ENCODE measurements at regions not wholly inside any gene's neighbourhood (a gene's known extent, or its start where the extent isn't known, plus 50 kb on each side); places are given as distances from the start of the nearest gene placed in this dataset.
"Not testable (repeated sequence)": the region's sequence is repeated elsewhere in the genome, so short reads cannot be mapped to it uniquely, and the experiment has no call there.

DNA sequence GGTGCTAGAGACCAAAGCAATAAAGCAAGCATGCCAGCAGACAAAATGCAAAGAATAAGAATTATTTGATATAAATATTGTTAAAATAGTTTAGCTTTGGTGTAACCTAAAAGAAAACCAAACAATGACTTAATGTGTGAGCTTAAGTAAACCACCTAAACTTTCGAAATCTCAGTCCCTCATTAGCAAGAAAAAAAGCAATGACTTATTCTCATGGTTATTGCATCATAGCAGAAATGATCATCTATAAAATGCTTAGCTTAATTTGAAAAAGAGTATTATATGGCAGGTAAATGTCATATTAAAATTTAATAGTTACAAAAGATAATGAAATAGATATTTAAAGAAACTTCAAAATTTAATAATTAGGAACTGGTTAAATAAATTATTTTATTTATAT, 1395.7 kb upstream of the EYS start (continued):
- TF ChIP-seq E2F5 (CRISPR knock-in tag; IDR thresholded peaks at IDR 0.05) = no peak
- TF ChIP-seq IRF1 (CRISPR knock-in tag; IDR thresholded peaks at IDR 0.05; ENCODE audit: borderline replicate concordance) = no peak
- no peak for TF ChIP-seq ETS1 (conservative IDR thresholded peaks at IDR 0.05; ENCODE audit: control insufficient read depth, low read depth, low read length)
- no peak for TF ChIP-seq SREBF1 (IDR thresholded peaks at IDR 0.05; ENCODE audit: borderline replicate concordance, low read depth, low read length)
- TF ChIP-seq CEBPB (tag; IDR thresholded peaks at IDR 0.05) = peak; percentile 56
- no peak for TF ChIP-seq CAMTA2 (CRISPR knock-in tag; conservative IDR thresholded peaks at IDR 0.05)

GRCh38 chr6:67095618-67096226, 1388.7 kb upstream of the EYS start:
- H3K27ac ChIP-seq (ENCODE audit: extremely low read depth, low read depth, low read length); H3K79me2 ChIP-seq (ENCODE audit: control insufficient read depth, insufficient read depth, low read length); H3K4me2 ChIP-seq (ENCODE audit: insufficient read depth, low read length); ATAC-seq; POLR2A ChIA-PET; in situ Hi-C loops (cut with MboI); BruUV-seq (replicated peaks); H4K20me1 ChIP-seq (replicated peaks; ENCODE audit: control insufficient read depth, insufficient read depth, low read length); H3K9ac ChIP-seq (ENCODE audit: insufficient read depth in 1 of 2, low read depth in 2 of 2, low read length in 2 of 2); H3K9me1 ChIP-seq (ENCODE audit: control insufficient read depth, insufficient read depth, low read length); FAIRE-seq; H3K27me3 ChIP-seq (ENCODE audit: control insufficient read depth in 2 of 2, insufficient read depth in 2 of 2, low read length in 2 of 2); intact Hi-C loops (cut with micrococcal nuclease); H3K36me3 ChIP-seq (ENCODE audit: control insufficient read depth, insufficient read depth, low read length); H3K4me1 ChIP-seq (replicated peaks in 1 of 2; ENCODE audit: control insufficient read depth in 2 of 2, insufficient read depth in 2 of 2, low read length in 2 of 2); H2AFZ ChIP-seq (ENCODE audit: low read depth, low read length); H3K9me3 ChIP-seq (replicated peaks; ENCODE audit: control insufficient read depth, insufficient read depth, low read depth, low read length); DNase-seq (ENCODE audit: extremely low read depth in 1 of 4, low spot score in 3 of 4); H3K4me3 ChIP-seq; CTCF ChIA-PET (ENCODE audit: low intra/inter-chr PET ratio): not testable (repeated sequence)
- 23% methylated on average over 8 of the region's 11 CpGs for WGBS (ENCODE audit: insufficient coverage, low coverage, missing lambda C conversion rate)

All from K562 (cell line).